SK-N-MC (cell line): ENCODE measurements at regions not wholly inside any gene's neighbourhood (a gene's known extent, or its start where the extent isn't known, plus 50 kb on each side); places are given as distances from the start of the nearest gene placed in this dataset.

Experiments used
- DNase-seq: peaks from one replicate; pipeline ENCODE4 v3.0.0-alpha.2; 2011; ENCODE audit warnings: low read depth, low spot score
- H3K27ac ChIP-seq: fragments of 200-600 bp; sonication (generic); 2 replicates; pipeline ENCODE4 v1.5.1; 2016; ENCODE audit warnings: mixed run types
- H3K36me3 ChIP-seq: fragments of 200-600 bp; sonication (generic); 2 replicates; pipeline ENCODE4 v1.6.1; 2017; ENCODE audit warnings: antibody characterized with exemption, low read length, mixed read lengths; ENCODE audit not compliant: insufficient read depth
- H3K4me3 ChIP-seq: fragments of 200-600 bp; sonication (generic); 2 replicates; pipeline ENCODE4 v1.5.1; 2016
- H3K9ac ChIP-seq: fragments of 200-600 bp; sonication (generic); 2 replicates; pipeline ENCODE4 v1.8.0; 2017; ENCODE audit warnings: mixed run types, mixed read lengths; ENCODE audit not compliant: insufficient read length
- H3K9me3 ChIP-seq: fragments of 200-600 bp; sonication (generic); 2 replicates; pipeline ENCODE4 v1.6.1; 2017; ENCODE audit warnings: low read depth, mild to moderate bottlenecking, antibody characterized with exemption, low read length, moderate library complexity, mixed read lengths
- EZH2 ChIP-seq: fragments of 200-600 bp; sonication (generic); IDR thresholded peaks from one replicate; pipeline ENCODE4 v1.6.1; 2017; ENCODE audit warnings: antibody characterized with exemption
- FOXP2 ChIP-seq: optimal IDR thresholded peaks from 2 replicates; pipeline ENCODE3; 2011; ENCODE audit warnings: mild to moderate bottlenecking, moderate library complexity; ENCODE audit not compliant: insufficient read depth; ENCODE audit errors: extremely low read length, control extremely low read depth
- POLR2AphosphoS5 ChIP-seq: IDR thresholded peaks from 2 replicates; pipeline ENCODE4 v1.6.1; 2012; ENCODE audit warnings: mild to moderate bottlenecking, low read depth, low read length, borderline replicate concordance

GRCh38 chr5:44252545-44252944, 136.7 kb downstream of the FGF10 start:
- TF ChIP-seq POLR2AphosphoS5, result no peak
- TF ChIP-seq EZH2, result no peak
- TF ChIP-seq FOXP2, result no peak
- no peak overlapping the region for H3K27ac ChIP-seq

GRCh38 chr5:44246986-44247385, 142.2 kb downstream of the FGF10 start:
- no peak overlapping the region for H3K9ac ChIP-seq
- no peak for DNase-seq
- no peaks in the 10 kb centered on the region for H3K36me3 ChIP-seq
- TF ChIP-seq EZH2 (no peak), POLR2AphosphoS5 (no peak), FOXP2 (no peak)
- no peak overlapping the region for H3K4me3 ChIP-seq
- no peaks in the 10 kb centered on the region for H3K9me3 ChIP-seq
- no peak overlapping the region for H3K27ac ChIP-seq

More at GRCh38 chr5:44252545-44252944, 136.7 kb downstream of the FGF10 start:
- Histone ChIP-seq H3K4me3 (no peak overlapping the region), H3K9ac (no peak overlapping the region), H3K36me3 (no peaks in the 10 kb centered on the region), H3K9me3 (no peaks in the 10 kb centered on the region)
- DNase-seq, result no peak

DNA sequence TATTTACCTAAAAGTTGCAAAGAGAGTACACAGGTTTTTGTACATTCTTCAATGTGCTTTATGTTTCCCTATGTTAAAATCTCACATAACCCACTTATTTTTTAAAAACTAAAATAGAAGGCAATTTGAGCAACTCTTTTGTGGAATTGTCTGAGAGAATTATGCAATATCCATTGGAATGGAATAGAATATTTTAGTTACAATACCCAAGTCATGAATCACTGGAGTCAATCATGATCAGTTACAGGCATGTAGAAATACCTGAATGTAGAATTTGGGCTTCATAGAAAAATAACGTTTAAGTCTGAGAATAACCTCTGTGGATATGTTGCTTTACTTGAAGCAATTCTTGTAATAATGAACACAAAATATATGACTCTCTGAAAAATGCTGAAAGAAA, 143.3 kb downstream of the FGF10 start:
- Histone ChIP-seq H3K36me3 (no peaks in the 10 kb centered on the region), H3K27ac (no peak overlapping the region), H3K4me3 (no peak overlapping the region), H3K9me3 (no peaks in the 10 kb centered on the region), H3K9ac (no peak overlapping the region)
- DNase-seq, result no peak
- TF ChIP-seq FOXP2, result no peak
- no peak for TF ChIP-seq POLR2AphosphoS5

DNA sequence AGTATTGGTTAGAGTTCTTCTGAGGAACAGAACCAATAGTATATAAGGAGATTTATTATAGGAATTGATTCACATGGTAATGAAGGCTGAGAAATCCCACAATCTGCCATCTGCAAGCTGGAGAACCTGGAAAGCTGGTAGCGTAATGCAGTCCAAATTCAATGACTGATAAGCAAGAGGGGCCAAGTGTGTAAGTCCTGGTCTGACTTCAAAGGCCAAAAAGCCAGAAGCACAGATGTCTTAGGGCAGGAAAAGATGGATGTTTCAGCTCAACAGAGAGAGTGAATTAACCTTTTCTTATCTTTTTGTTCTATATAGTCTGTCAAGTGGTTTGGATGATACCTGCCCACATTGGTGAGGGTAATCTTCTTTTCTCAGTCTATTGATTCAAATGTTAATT, 146.4 kb downstream of the FGF10 start:
- no peak overlapping the region for H3K4me3 ChIP-seq
- DNase-seq, result no peak
- no peaks in the 10 kb centered on the region for H3K36me3 ChIP-seq
- TF ChIP-seq POLR2AphosphoS5, result no peak
- no peak for TF ChIP-seq FOXP2
- TF ChIP-seq EZH2, result no peak
- H3K27ac ChIP-seq, result no peak overlapping the region
- H3K9ac ChIP-seq, result no peak overlapping the region
- H3K9me3 ChIP-seq, result no peaks in the 10 kb centered on the region

DNA sequence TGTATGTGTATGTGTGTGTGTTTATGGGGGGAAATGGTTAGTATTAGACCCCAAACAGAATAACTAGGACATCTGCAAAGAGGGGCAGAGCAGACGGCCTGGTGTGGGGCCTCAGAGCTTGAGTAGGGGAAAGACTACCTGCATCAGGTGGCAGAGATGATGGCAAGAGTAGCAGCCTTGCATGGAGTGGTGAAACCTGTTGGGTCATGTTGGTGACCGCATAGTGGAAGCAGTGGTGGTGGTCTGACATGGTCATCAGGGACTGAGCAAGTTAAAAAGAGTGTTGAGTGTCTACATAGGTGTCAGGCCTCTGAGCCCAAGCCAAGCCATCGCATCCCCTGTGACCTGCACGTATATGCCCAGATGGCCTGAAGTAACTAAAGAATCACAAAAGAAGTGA, 153.2 kb downstream of the FGF10 start:
- Histone ChIP-seq H3K27ac (no peak overlapping the region), H3K36me3 (no peaks in the 10 kb centered on the region), H3K4me3 (no peak overlapping the region), H3K9ac (no peak overlapping the region), H3K9me3 (no peaks in the 10 kb centered on the region)
- TF ChIP-seq POLR2AphosphoS5 (no peak), FOXP2 (no peak), EZH2 (no peak)
- no peak for DNase-seq

GRCh38 chr5:44233691-44234090, 155.5 kb downstream of the FGF10 start:
- H3K9ac ChIP-seq, result no peak overlapping the region
- H3K27ac ChIP-seq, result no peak overlapping the region
- DNase-seq, result no peak
- H3K9me3 ChIP-seq, result no peaks in the 10 kb centered on the region
- TF ChIP-seq POLR2AphosphoS5, result no peak
- no peak for TF ChIP-seq FOXP2
- no peak for TF ChIP-seq EZH2
- H3K36me3 ChIP-seq, result no peaks in the 10 kb centered on the region
- no peak overlapping the region for H3K4me3 ChIP-seq

DNA sequence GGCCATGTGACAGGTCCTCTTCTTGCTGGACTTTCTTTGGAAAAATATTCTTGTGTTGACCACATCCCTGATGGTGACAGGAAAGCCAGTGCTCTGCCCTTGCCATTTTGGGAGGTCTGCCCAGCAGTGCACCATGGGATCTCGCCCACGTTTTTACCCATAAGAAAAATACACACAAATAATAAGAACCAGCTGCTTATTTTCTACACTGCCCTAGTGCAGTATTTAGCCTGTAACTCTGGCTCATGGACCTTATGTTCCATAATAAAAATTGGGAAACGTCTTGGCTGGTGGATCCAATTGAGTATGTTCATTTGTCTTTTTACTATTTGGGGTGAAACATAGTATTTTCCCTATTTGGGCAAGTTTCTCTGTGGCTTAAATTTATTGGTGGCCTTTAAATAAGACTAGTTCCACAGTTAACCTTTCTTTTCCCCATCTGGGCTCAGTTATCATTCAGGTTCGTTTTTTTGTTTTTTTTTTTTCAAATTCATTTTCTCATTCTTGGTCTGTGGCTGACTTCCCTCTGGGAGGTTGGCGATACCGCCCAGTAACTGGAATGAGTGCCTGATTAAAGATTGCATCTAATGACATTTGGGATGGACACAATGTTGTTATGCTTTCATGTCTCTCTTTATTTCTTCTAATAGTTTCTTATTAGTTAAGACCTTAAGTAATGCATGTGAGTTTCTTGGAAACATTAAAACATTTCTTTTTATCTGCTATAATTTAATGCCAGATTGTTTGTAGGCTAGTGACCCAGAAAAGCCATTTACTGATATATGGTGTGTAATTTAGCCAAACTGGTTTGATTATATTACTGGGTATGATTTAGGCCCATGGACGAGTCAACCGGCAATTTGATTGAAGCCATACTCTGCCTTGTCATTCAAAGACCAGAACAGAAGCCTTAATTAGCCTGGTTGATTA, 163.7 kb downstream of the FGF10 start:
- Histone ChIP-seq H3K27ac (no peak overlapping the region), H3K9ac (no peak overlapping the region), H3K4me3 (no peak overlapping the region), H3K9me3 (no peaks in the 10 kb centered on the region), H3K36me3 (no peaks in the 10 kb centered on the region)
- no peak for TF ChIP-seq EZH2
- no peak for TF ChIP-seq POLR2AphosphoS5
- no peak for TF ChIP-seq FOXP2
- no peak for DNase-seq

GRCh38 chr5:44199408-44199807, 189.8 kb downstream of the FGF10 start:
- no peak overlapping the region for H3K9ac ChIP-seq
- no peak overlapping the region for H3K4me3 ChIP-seq
- no peak for DNase-seq
- no peaks in the 10 kb centered on the region for H3K9me3 ChIP-seq
- TF ChIP-seq POLR2AphosphoS5 (no peak), EZH2 (no peak), FOXP2 (no peak)
- no peak overlapping the region for H3K27ac ChIP-seq
- H3K36me3 ChIP-seq, result no peaks in the 10 kb centered on the region

DNA sequence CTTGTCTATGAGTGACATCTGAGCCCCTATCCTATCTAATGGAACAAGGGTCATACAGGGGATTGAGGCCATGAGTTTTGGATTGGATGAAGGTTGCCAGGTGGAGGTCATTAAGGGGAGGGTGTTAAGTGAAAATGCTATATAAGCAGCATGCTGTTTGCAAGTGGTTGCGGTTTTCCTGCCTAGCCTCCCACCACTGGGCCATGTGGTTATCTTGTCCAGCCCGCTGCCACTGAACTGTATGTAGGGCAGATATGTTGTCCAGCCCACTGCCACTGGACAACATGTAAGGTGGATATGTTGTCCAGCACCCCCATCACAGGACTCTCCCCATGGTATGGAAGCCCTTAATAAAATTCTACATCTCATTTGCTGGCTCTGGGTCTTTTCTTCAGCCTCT, 200.0 kb downstream of the FGF10 start:
- Histone ChIP-seq H3K9ac (no peak overlapping the region), H3K27ac (no peak overlapping the region), H3K4me3 (no peak overlapping the region), H3K36me3 (no peaks in the 10 kb centered on the region), H3K9me3 (no peaks in the 10 kb centered on the region)
- TF ChIP-seq POLR2AphosphoS5 (no peak), EZH2 (no peak), FOXP2 (no peak)
- DNase-seq, result no peak
